GM12878 (cell line): ENCODE measurements at regions not wholly inside any gene's neighbourhood (a gene's known extent, or its start where the extent isn't known, plus 50 kb on each side); places are given as distances from the start of the nearest gene placed in this dataset.

ENCODE experiments used
- HDGF ChIP-seq: fragments of 450-650 bp; IDR thresholded peaks from 2 replicates; pipeline ENCODE4 v1.6.1; 2016; ENCODE audit warnings: antibody characterized with exemption
- IKZF2 ChIP-seq, 2 experiments: fragments of 450-650 bp; IDR thresholded peaks; 2 replicates each; pipeline ENCODE4 v1.6.1; 2017; ENCODE audit warnings: mild to moderate bottlenecking in 2 of 2, moderate library complexity in 2 of 2
- JUND ChIP-seq: IDR thresholded peaks from 2 replicates; pipeline ENCODE4 v1.6.1; 2012; ENCODE audit warnings: low read depth, mild to moderate bottlenecking, low read length, improper control_type of control experiment, moderate library complexity
- NFXL1 ChIP-seq: fragments of 450-650 bp; IDR thresholded peaks from 2 replicates; pipeline ENCODE4 v1.6.1; 2017; ENCODE audit warnings: antibody characterized with exemption, mild to moderate bottlenecking, borderline replicate concordance
- PAX5 ChIP-seq: IDR thresholded peaks from 2 replicates; pipeline ENCODE4 v1.6.1; 2011; ENCODE audit warnings: low read depth, low read length, borderline replicate concordance
- ZNF24 ChIP-seq: fragments of 450-650 bp; IDR thresholded peaks from 2 replicates; pipeline ENCODE4 v1.6.1; 2017; ENCODE audit warnings: antibody characterized with exemption, mild to moderate bottlenecking
- TF ChIP-seq, protein P1 (sequence below): fragments of 450-650 bp; IDR thresholded peaks from 2 replicates; pipeline ENCODE4 v1.6.1; 2017; ENCODE audit warnings: mild to moderate bottlenecking, moderate library complexity

DNA sequence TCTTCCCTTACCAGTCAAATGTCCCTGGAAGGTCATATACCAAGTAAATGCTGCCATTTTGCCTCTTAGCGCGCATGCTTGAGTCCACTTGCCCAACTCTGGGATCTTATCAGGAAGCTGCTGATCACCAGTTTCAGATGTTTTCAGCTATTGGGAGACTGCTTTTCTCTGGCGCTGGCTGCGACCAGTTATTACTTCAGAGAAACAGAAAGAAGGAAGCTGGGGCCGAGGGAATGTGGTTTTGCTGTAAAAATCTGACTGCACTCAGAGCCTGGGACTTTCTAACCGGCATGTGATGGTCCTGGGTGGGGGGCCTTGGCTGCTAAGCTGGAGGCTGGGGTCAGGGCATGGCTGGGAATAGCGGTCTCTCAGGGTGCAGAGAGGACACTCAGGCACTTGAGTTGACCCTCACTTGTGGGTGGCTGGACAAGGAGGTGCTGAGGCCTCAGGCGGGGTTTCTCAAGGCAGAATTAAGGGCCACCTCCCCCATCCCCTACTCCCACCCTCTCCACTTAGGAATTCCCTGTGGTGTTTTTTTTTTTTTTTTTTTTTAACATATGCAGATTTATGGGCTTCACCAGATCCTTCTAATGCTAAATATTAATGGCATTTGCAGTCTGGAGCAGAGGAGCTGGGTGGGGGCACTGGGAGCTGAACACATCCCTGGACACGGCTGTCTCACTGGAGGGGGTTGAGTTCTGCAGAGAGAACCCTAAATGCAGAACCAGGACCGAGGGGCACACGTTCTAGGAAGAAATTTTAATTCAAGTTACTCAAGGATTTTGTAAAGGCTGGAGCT lies 145.8 kb downstream of the CYLD start (continued):
- TF ChIP-seq, protein P1, sequence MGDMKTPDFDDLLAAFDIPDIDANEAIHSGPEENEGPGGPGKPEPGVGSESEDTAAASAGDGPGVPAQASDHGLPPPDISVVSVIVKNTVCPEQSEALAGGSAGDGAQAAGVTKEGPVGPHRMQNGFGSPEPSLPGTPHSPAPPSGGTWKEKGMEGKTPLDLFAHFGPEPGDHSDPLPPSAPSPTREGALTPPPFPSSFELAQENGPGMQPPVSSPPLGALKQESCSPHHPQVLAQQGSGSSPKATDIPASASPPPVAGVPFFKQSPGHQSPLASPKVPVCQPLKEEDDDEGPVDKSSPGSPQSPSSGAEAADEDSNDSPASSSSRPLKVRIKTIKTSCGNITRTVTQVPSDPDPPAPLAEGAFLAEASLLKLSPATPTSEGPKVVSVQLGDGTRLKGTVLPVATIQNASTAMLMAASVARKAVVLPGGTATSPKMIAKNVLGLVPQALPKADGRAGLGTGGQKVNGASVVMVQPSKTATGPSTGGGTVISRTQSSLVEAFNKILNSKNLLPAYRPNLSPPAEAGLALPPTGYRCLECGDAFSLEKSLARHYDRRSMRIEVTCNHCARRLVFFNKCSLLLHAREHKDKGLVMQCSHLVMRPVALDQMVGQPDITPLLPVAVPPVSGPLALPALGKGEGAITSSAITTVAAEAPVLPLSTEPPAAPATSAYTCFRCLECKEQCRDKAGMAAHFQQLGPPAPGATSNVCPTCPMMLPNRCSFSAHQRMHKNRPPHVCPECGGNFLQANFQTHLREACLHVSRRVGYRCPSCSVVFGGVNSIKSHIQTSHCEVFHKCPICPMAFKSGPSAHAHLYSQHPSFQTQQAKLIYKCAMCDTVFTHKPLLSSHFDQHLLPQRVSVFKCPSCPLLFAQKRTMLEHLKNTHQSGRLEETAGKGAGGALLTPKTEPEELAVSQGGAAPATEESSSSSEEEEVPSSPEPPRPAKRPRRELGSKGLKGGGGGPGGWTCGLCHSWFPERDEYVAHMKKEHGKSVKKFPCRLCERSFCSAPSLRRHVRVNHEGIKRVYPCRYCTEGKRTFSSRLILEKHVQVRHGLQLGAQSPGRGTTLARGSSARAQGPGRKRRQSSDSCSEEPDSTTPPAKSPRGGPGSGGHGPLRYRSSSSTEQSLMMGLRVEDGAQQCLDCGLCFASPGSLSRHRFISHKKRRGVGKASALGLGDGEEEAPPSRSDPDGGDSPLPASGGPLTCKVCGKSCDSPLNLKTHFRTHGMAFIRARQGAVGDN = no peak
- no peak for TF ChIP-seq ZNF24
- no peak for TF ChIP-seq HDGF
- no peak for TF ChIP-seq PAX5
- no peak for TF ChIP-seq IKZF2 (IDR thresholded peaks at IDR 0.05)
- TF ChIP-seq JUND = no peak
- no peak for TF ChIP-seq NFXL1
